Activated CD4-positive, alpha-beta T cell treated with anti-CD3 and anti-CD28 coated beads, Interleukin-2, amount 10 ng/mL, durations not matched to agents 24 days and 14 days (primary cell): ENCODE measurements at regions not wholly inside any gene's neighbourhood (a gene's known extent, or its start where the extent isn't known, plus 50 kb on each side); places are given as distances from the start of the nearest gene placed in this dataset.
"Not testable (repeated sequence)": the region's sequence is repeated elsewhere in the genome, so short reads cannot be mapped to it uniquely, and the experiment has no call there.

ENCODE experiments used
- DNase-seq: peaks from one replicate; pipeline ENCODE4 v3.0.0; 2022
- H3K27ac Mint-ChIP-seq: one replicate; pipeline ENCODE4 v1.8.0; 2022; ENCODE audit warnings: mild to moderate bottlenecking, mixed read lengths
- H3K27me3 Mint-ChIP-seq: one replicate; pipeline ENCODE4 v1.8.0; 2022; ENCODE audit warnings: mixed read lengths
- H3K36me3 Mint-ChIP-seq: one replicate; pipeline ENCODE4 v1.8.0; 2022; ENCODE audit warnings: low read depth, mild to moderate bottlenecking, mixed read lengths
- H3K4me1 Mint-ChIP-seq: one replicate; pipeline ENCODE4 v1.8.0; 2021; ENCODE audit warnings: mixed read lengths
- H3K4me3 Mint-ChIP-seq: one replicate; pipeline ENCODE4 v1.8.0; 2022; ENCODE audit warnings: mild to moderate bottlenecking, moderate library complexity, mixed read lengths
- H3K9me3 Mint-ChIP-seq: one replicate; pipeline ENCODE4 v1.8.0; 2021; ENCODE audit warnings: mixed read lengths
- intact Hi-C: fragments of 100-400 bp; cut with micrococcal nuclease; formaldehyde crosslinking; loops from one replicate; pipeline ENCODE4 v1.15.1; 2023

- no peak overlapping the region for H3K27ac Mint-ChIP-seq
- H3K4me3 Mint-ChIP-seq = no peak overlapping the region
- H3K9me3 Mint-ChIP-seq = no peaks in the 10 kb centered on the region
- DNase-seq = no peak
- intact Hi-C loops = no loop called here
- H3K4me1 Mint-ChIP-seq = no peaks in the 10 kb centered on the region
- no peaks in the 10 kb centered on the region for H3K27me3 Mint-ChIP-seq
- H3K36me3 Mint-ChIP-seq = no peaks in the 10 kb centered on the region
Observed at GRCh38 chr4:81688085-81688484, 216.4 kb upstream of the RASGEF1B start.

- Mint-ChIP-seq H3K9me3 (no peaks in the 10 kb centered on the region), H3K27me3 (no peaks in the 10 kb centered on the region), H3K27ac (no peak overlapping the region), H3K4me1 (no peaks in the 10 kb centered on the region), H3K4me3 (no peak overlapping the region), H3K36me3 (no peaks in the 10 kb centered on the region)
- DNase-seq = no peak
- intact Hi-C loops = no loop called here
Observed at GRCh38 chr4:81687471-81687870, 215.8 kb upstream of the RASGEF1B start.

GRCh38 chr4:81685104-81685503 lies 213.4 kb upstream of the RASGEF1B start:
- Mint-ChIP-seq H3K4me1 (no peaks in the 10 kb centered on the region), H3K4me3 (no peak overlapping the region), H3K9me3 (peaks cover 5% of the 10 kb centered on the region), H3K36me3 (no peaks in the 10 kb centered on the region), H3K27ac (no peak overlapping the region), H3K27me3 (peaks cover 5% of the 10 kb centered on the region)
- intact Hi-C loops = no loop called here
- DNase-seq = no peak

- Mint-ChIP-seq H3K27ac (no peak overlapping the region), H3K4me3 (no peak overlapping the region), H3K36me3 (no peaks in the 10 kb centered on the region), H3K27me3 (peaks cover 5% of the 10 kb centered on the region), H3K9me3 (peaks cover 5% of the 10 kb centered on the region), H3K4me1 (no peaks in the 10 kb centered on the region)
- intact Hi-C loops = no loop called here
- no peak for DNase-seq
Observed at GRCh38 chr4:81684352-81684751, 212.6 kb upstream of the RASGEF1B start.

GRCh38 chr4:81682492-81682891 lies 210.8 kb upstream of the RASGEF1B start:
- H3K9me3 Mint-ChIP-seq = peaks cover 5% of the 10 kb centered on the region
- no peak overlapping the region for H3K27ac Mint-ChIP-seq
- no peaks in the 10 kb centered on the region for H3K4me1 Mint-ChIP-seq
- intact Hi-C loops = no loop called here
- no peak overlapping the region for H3K4me3 Mint-ChIP-seq
- peaks cover 5% of the 10 kb centered on the region for H3K27me3 Mint-ChIP-seq
- DNase-seq = no peak
- H3K36me3 Mint-ChIP-seq = no peaks in the 10 kb centered on the region

- Mint-ChIP-seq H3K27me3 (peaks cover 5% of the 10 kb centered on the region), H3K4me3 (no peak overlapping the region)
Observed at GRCh38 chr4:81679315-81679714, 207.6 kb upstream of the RASGEF1B start.

GRCh38 chr4:81678801-81679200 lies 207.1 kb upstream of the RASGEF1B start:
- Mint-ChIP-seq H3K27ac (no peak overlapping the region), H3K4me1 (no peaks in the 10 kb centered on the region), H3K4me3 (no peak overlapping the region), H3K36me3 (no peaks in the 10 kb centered on the region), H3K9me3 (peaks cover 5% of the 10 kb centered on the region), H3K27me3 (peaks cover 5% of the 10 kb centered on the region)
- intact Hi-C loops = no loop called here
- no peak for DNase-seq

More at GRCh38 chr4:81679315-81679714, 207.6 kb upstream of the RASGEF1B start:
- H3K9me3 Mint-ChIP-seq = peaks cover 5% of the 10 kb centered on the region
- no peak for DNase-seq
- no peaks in the 10 kb centered on the region for H3K36me3 Mint-ChIP-seq
- H3K4me1 Mint-ChIP-seq = no peaks in the 10 kb centered on the region
- H3K27ac Mint-ChIP-seq = no peak overlapping the region
- intact Hi-C loops = no loop called here

GRCh38 chr4:81676537-81676936 lies 204.8 kb upstream of the RASGEF1B start:
- no peaks in the 10 kb centered on the region for H3K36me3 Mint-ChIP-seq
- H3K27me3 Mint-ChIP-seq = peaks cover 5% of the 10 kb centered on the region
- intact Hi-C loops = no loop called here
- peaks cover 5% of the 10 kb centered on the region for H3K9me3 Mint-ChIP-seq
- no peaks in the 10 kb centered on the region for H3K4me1 Mint-ChIP-seq
- no peak overlapping the region for H3K27ac Mint-ChIP-seq
- no peak for DNase-seq
- no peak overlapping the region for H3K4me3 Mint-ChIP-seq

- intact Hi-C loops = no loop called here
- no peak overlapping the region for H3K27ac Mint-ChIP-seq
Observed at GRCh38 chr4:81675791-81676393, 204.2 kb upstream of the RASGEF1B start.

GRCh38 chr4:81673961-81674360 lies 202.3 kb upstream of the RASGEF1B start:
- Mint-ChIP-seq H3K4me1 (no peaks in the 10 kb centered on the region), H3K27me3 (no peaks in the 10 kb centered on the region), H3K36me3 (no peaks in the 10 kb centered on the region), H3K9me3 (no peaks in the 10 kb centered on the region), H3K4me3 (no peak overlapping the region), H3K27ac (no peak overlapping the region)
- DNase-seq = no peak
- intact Hi-C loops = no loop called here

More at GRCh38 chr4:81675791-81676393, 204.2 kb upstream of the RASGEF1B start:
- H3K4me1 Mint-ChIP-seq = no peaks in the 10 kb centered on the region
- H3K27me3 Mint-ChIP-seq = peaks cover 5% of the 10 kb centered on the region
- no peaks in the 10 kb centered on the region for H3K36me3 Mint-ChIP-seq
- no peak for DNase-seq
- H3K4me3 Mint-ChIP-seq = no peak overlapping the region
- peaks cover 5% of the 10 kb centered on the region for H3K9me3 Mint-ChIP-seq

- H3K27me3 Mint-ChIP-seq, DNase-seq, H3K9me3 Mint-ChIP-seq, H3K36me3 Mint-ChIP-seq, H3K4me3 Mint-ChIP-seq, H3K27ac Mint-ChIP-seq: not testable (repeated sequence)
- peaks cover 16% of the 10 kb centered on the region for H3K4me1 Mint-ChIP-seq
- intact Hi-C loops = loop anchor here (5.0 kb wide), 1 partner anchor 196 kb away; the partner anchor contains the start of gene RASGEF1B
Observed at GRCh38 chr4:81668328-81668727, 196.6 kb upstream of the RASGEF1B start.

GRCh38 chr4:81667539-81667938 lies 195.8 kb upstream of the RASGEF1B start:
- no peaks in the 10 kb centered on the region for H3K27me3 Mint-ChIP-seq
- peaks cover 16% of the 10 kb centered on the region for H3K4me1 Mint-ChIP-seq
- peaks cover 7% of the 10 kb centered on the region for H3K9me3 Mint-ChIP-seq
- no peak for DNase-seq
- intact Hi-C loops = loop anchor here (5.0 kb wide), 1 partner anchor 195 kb away; the partner anchor contains the start of gene RASGEF1B
- H3K27ac Mint-ChIP-seq = no peak overlapping the region
- no peak overlapping the region for H3K4me3 Mint-ChIP-seq
- no peaks in the 10 kb centered on the region for H3K36me3 Mint-ChIP-seq

GRCh38 chr4:81666491-81666890 lies 194.8 kb upstream of the RASGEF1B start:
- Mint-ChIP-seq H3K4me3 (no peak overlapping the region), H3K27ac (peak overlapping the region; percentile 27), H3K36me3 (no peaks in the 10 kb centered on the region), H3K27me3 (no peaks in the 10 kb centered on the region), H3K4me1 (peaks cover 16% of the 10 kb centered on the region), H3K9me3 (peaks cover 7% of the 10 kb centered on the region)
- DNase-seq = no peak
- intact Hi-C loops = loop anchor here (1.0 to 5.0 kb wide), 2 partner anchors 17 to 194 kb away; partner anchors contain the start of gene RASGEF1B

GRCh38 chr4:81665649-81666048 lies 193.9 kb upstream of the RASGEF1B start:
- Mint-ChIP-seq H3K9me3 (peaks cover 10% of the 10 kb centered on the region), H3K4me3 (no peak overlapping the region), H3K27ac (no peak overlapping the region), H3K27me3 (no peaks in the 10 kb centered on the region), H3K36me3 (no peaks in the 10 kb centered on the region), H3K4me1 (peaks cover 16% of the 10 kb centered on the region)
- intact Hi-C loops = loop anchor here (1.0 to 5.0 kb wide), 2 partner anchors 16 to 193 kb away; partner anchors contain the start of gene RASGEF1B
- no peak for DNase-seq

GRCh38 chr4:81665045-81665444 lies 193.3 kb upstream of the RASGEF1B start:
- no peaks in the 10 kb centered on the region for H3K27me3 Mint-ChIP-seq
- peaks cover 16% of the 10 kb centered on the region for H3K4me1 Mint-ChIP-seq
- H3K36me3 Mint-ChIP-seq = no peaks in the 10 kb centered on the region
- H3K4me3 Mint-ChIP-seq = no peak overlapping the region
- intact Hi-C loops = loop anchor here (5.0 kb wide), 1 partner anchor 193 kb away; the partner anchor contains the start of gene RASGEF1B
- H3K27ac Mint-ChIP-seq = no peak overlapping the region
- no peak for DNase-seq
- peaks cover 15% of the 10 kb centered on the region for H3K9me3 Mint-ChIP-seq
